GM21367 (cell line): ENCODE measurements at regions not wholly inside any gene's neighbourhood (a gene's known extent, or its start where the extent isn't known, plus 50 kb on each side); places are given as distances from the start of the nearest gene placed in this dataset.

Source experiments
- ATAC-seq: cut with Tn5 transposase; IDR thresholded peaks from one replicate; pipeline ENCODE4 v1.9.1; 2021; ENCODE audit not compliant: unreplicated experiment

GRCh38 chr15:96390986-96391385 lies 60.5 kb downstream of the NR2F2 start:
- no peak for ATAC-seq

GRCh38 chr15:96392380-96393208 lies 62.1 kb downstream of the NR2F2 start:
- ATAC-seq, result no peak

GRCh38 chr15:96393209-96393513 lies 62.7 kb downstream of the NR2F2 start:
- no peak for ATAC-seq

GRCh38 chr15:96395687-96396086 lies 65.2 kb downstream of the NR2F2 start:
- no peak for ATAC-seq

- no peak for ATAC-seq
Measured at GRCh38 chr15:96398776-96399175, 68.3 kb downstream of the NR2F2 start.

GRCh38 chr15:96402403-96402802 lies 71.9 kb downstream of the NR2F2 start:
- no peak for ATAC-seq

- ATAC-seq, result no peak
Measured at GRCh38 chr15:96403071-96403470, 72.6 kb downstream of the NR2F2 start.

GRCh38 chr15:96403932-96404331 lies 73.4 kb downstream of the NR2F2 start:
- ATAC-seq, result no peak

- no peak for ATAC-seq
Measured at GRCh38 chr15:96404560-96404959, 74.1 kb downstream of the NR2F2 start.

- no peak for ATAC-seq
Measured at GRCh38 chr15:96406291-96406690, 75.8 kb downstream of the NR2F2 start.

GRCh38 chr15:96406701-96407100 lies 76.2 kb downstream of the NR2F2 start:
- no peak for ATAC-seq

GRCh38 chr15:96407482-96407881 lies 77.0 kb downstream of the NR2F2 start:
- no peak for ATAC-seq

- ATAC-seq, result no peak
Measured at GRCh38 chr15:96408591-96409183, 78.2 kb downstream of the NR2F2 start.

- no peak for ATAC-seq
Measured at GRCh38 chr15:96409215-96410138, 79.0 kb downstream of the NR2F2 start.

GRCh38 chr15:96410175-96411055 lies 79.9 kb downstream of the NR2F2 start:
- ATAC-seq, result no peak

- no peak for ATAC-seq
Measured at GRCh38 chr15:96411056-96412031, 80.8 kb downstream of the NR2F2 start.

- no peak for ATAC-seq
Measured at GRCh38 chr15:96412045-96412905, 81.8 kb downstream of the NR2F2 start.

- ATAC-seq, result no peak
Measured at GRCh38 chr15:96412906-96413231, 82.4 kb downstream of the NR2F2 start.

- ATAC-seq, result no peak
Measured at GRCh38 chr15:96413657-96414056, 83.2 kb downstream of the NR2F2 start.
